B cell (primary cell): ENCODE measurements at regions not wholly inside any gene's neighbourhood (a gene's known extent, or its start where the extent isn't known, plus 50 kb on each side); places are given as distances from the start of the nearest gene placed in this dataset.

ENCODE experiments used
- ATAC-seq: fragments of 200-7000 bp; cut with Tn5 transposase; one replicate; pipeline ENCODE4 v1.10.0; 2021; ENCODE audit warnings: low read depth, mild to moderate bottlenecking, moderate number of reproducible peaks, moderate library complexity
- CTCF ChIA-PET: fragments of 350-600 bp; sonication (Branson Sonifier 250); formaldehyde crosslinking; loops from one replicate; lab custom pipeline; 2021; ENCODE audit warnings: antibody characterized with exemption, inconsistent platforms; lab: Charles Lee
- POLR2A ChIA-PET: fragments of 350-600 bp; sonication (Branson Sonifier 250); formaldehyde crosslinking; loops from one replicate; lab custom pipeline; 2021; ENCODE audit warnings: antibody characterized with exemption; lab: Charles Lee
- DNase-seq: peaks from one replicate; pipeline ENCODE4 v3.0.0; 2013
- H2AFZ ChIP-seq: 2 replicates; pipeline ENCODE4 v1.6.1; 2012; ENCODE audit warnings: mild to moderate bottlenecking, low read depth, low read length; ENCODE audit not compliant: insufficient read depth, poor library complexity, severe bottlenecking
- H3K27ac ChIP-seq, 2 donors: 1 replicate in 1 of 2; 2 replicates in 1 of 2; pipeline ENCODE4 v1.5.1; 2012 to 2013; ENCODE audit warnings: low read length in 2 of 2, mild to moderate bottlenecking in 2 of 2, moderate library complexity in 1 of 2
- H3K27me3 ChIP-seq, 4 experiments: fragments of 200-600 bp in 1 of 4; sonication (generic) in 1 of 4; replicated peaks in 1 of 4; 1 replicate in 2 of 4; 2 replicates in 2 of 4; pipeline versions ENCODE4 v1.6.1 to v1.7.0; 2013 to 2016; ENCODE audit warnings: low read length in 3 of 4, mild to moderate bottlenecking in 2 of 4, mixed read lengths in 1 of 4, moderate library complexity in 1 of 4; ENCODE audit not compliant: insufficient read depth in 4 of 4, control insufficient read depth in 3 of 4; ENCODE audit errors: control extremely low read depth in 1 of 4
- H3K36me3 ChIP-seq, 2 experiments: replicated peaks in 1 of 2; 1 replicate in 1 of 2; 2 replicates in 1 of 2; pipeline versions ENCODE4 v1.6.1 to v1.7.1; 2013; ENCODE audit warnings: low read length in 1 of 2; ENCODE audit not compliant: insufficient read depth in 2 of 2, control insufficient read depth in 1 of 2; ENCODE audit errors: control extremely low read depth in 1 of 2, extremely low read depth in 1 of 2
- H3K4me1 ChIP-seq, 2 donors: fragments of 200-600 bp in 1 of 2; sonication (generic) in 1 of 2; 1 replicate in 1 of 2; 2 replicates in 1 of 2; pipeline versions ENCODE4 v1.5.1 to v1.6.1; 2013 to 2017; ENCODE audit warnings: low read length in 2 of 2; ENCODE audit not compliant: control insufficient read depth in 2 of 2, insufficient read depth in 2 of 2
- H3K4me2 ChIP-seq: replicated peaks from 2 replicates; pipeline ENCODE3; 2012; ENCODE audit warnings: mild to moderate bottlenecking, low read depth, low read length; ENCODE audit not compliant: poor library complexity, severe bottlenecking
- H3K4me3 ChIP-seq, 5 experiments: fragments of 200-600 bp in 1 of 5; sonication (generic) in 1 of 5; 1 replicate in 3 of 5; 2 replicates in 2 of 5; pipeline versions ENCODE4 v1.5.1 to v1.7.0; 2011 to 2016; ENCODE audit warnings: low read length in 4 of 5, mild to moderate bottlenecking in 4 of 5, low read depth in 2 of 5, control low read depth in 1 of 5, moderate library complexity in 1 of 5; ENCODE audit not compliant: insufficient read depth in 1 of 5; ENCODE audit errors: control extremely low read depth in 1 of 5, extremely low read depth in 1 of 5
- H3K79me2 ChIP-seq: fragments of 200-600 bp; sonication (generic); one replicate; pipeline ENCODE4 v1.6.0; 2016; ENCODE audit warnings: low read length; ENCODE audit not compliant: control insufficient read depth, insufficient read depth
- H3K9ac ChIP-seq: fragments of 200-600 bp; sonication (generic); 2 replicates; pipeline ENCODE4 v1.6.1; 2017; ENCODE audit warnings: mild to moderate bottlenecking, low read length, moderate library complexity
- H3K9me3 ChIP-seq, 3 donors: one replicate each; pipeline versions ENCODE4 v1.6.1 to v1.7.1; 2013; ENCODE audit warnings: low read length in 2 of 3; ENCODE audit not compliant: control insufficient read depth in 2 of 3, insufficient read depth in 1 of 3; ENCODE audit errors: control extremely low read depth in 1 of 3
- H4K20me1 ChIP-seq: 2 replicates; pipeline ENCODE4 v1.6.0; 2012; ENCODE audit warnings: mild to moderate bottlenecking, low read length; ENCODE audit not compliant: insufficient read depth, control insufficient read depth, poor library complexity, severe bottlenecking
- H3K27ac Mint-ChIP-seq: one replicate; pipeline ENCODE4 v1.8.0; 2021; ENCODE audit warnings: mixed read lengths
- H3K27me3 Mint-ChIP-seq: one replicate; pipeline ENCODE4 v1.8.0; 2021; ENCODE audit warnings: mixed read lengths
- H3K4me1 Mint-ChIP-seq: one replicate; pipeline ENCODE4 v1.8.0; 2021; ENCODE audit warnings: mixed read lengths
- H3K4me3 Mint-ChIP-seq: one replicate; pipeline ENCODE4 v1.8.0; 2021; ENCODE audit warnings: mixed read lengths
- H3K9me3 Mint-ChIP-seq: one replicate; pipeline ENCODE4 v1.8.0; 2022; ENCODE audit warnings: mixed read lengths; ENCODE audit not compliant: insufficient read depth
- CTCF ChIP-seq: fragments of 200-600 bp; IDR thresholded peaks from one replicate; pipeline ENCODE4 v1.8.0; 2022; ENCODE audit warnings: antibody characterized with exemption, mild to moderate bottlenecking
- EZH2 ChIP-seq: IDR thresholded peaks from 2 replicates; pipeline ENCODE4 v1.6.1; 2012; ENCODE audit warnings: borderline replicate concordance, low read depth, mild to moderate bottlenecking, moderate library complexity, low read length; ENCODE audit not compliant: insufficient read depth, poor library complexity, severe bottlenecking
- WGBS: methylation state at CpG from one replicate; pipeline ENCODE4 v1.1.5; 2013; ENCODE audit warnings: missing lambda C conversion rate; ENCODE audit not compliant: insufficient coverage; 5-methylcytosine and 5-hydroxymethylcytosine counted together
- intact Hi-C: fragments of 100-400 bp; cut with micrococcal nuclease; formaldehyde crosslinking; loops from one replicate; pipeline ENCODE4 v1.10.0; 2022

GRCh38 chr5:118009741-118010297 lies 978.5 kb downstream of the DTWD2 start:
- POLR2A ChIA-PET, result no interaction called here
- ATAC-seq, result no peak
- H3K9me3 ChIP-seq, result no peaks in the 10 kb centered on the region
- TF ChIP-seq CTCF, result no peak
- TF ChIP-seq EZH2, result no peak
- 100% methylated on average over 1 of the region's 1 CpG for WGBS
- H3K9ac ChIP-seq, result no peak overlapping the region
- Mint-ChIP-seq H3K4me3 (no peak overlapping the region), H3K4me1 (no peaks in the 10 kb centered on the region), H3K27ac (no peak overlapping the region), H3K27me3 (no peaks in the 10 kb centered on the region), H3K9me3 (no peaks in the 10 kb centered on the region)
- no peak overlapping the region for H3K4me2 ChIP-seq
- H4K20me1 ChIP-seq, result no peaks in the 10 kb centered on the region
- intact Hi-C loops, result no loop called here
- no peak overlapping the region for H3K4me3 ChIP-seq
- no peaks in the 10 kb centered on the region for H3K36me3 ChIP-seq
- H2AFZ ChIP-seq, result no peak overlapping the region
- CTCF ChIA-PET, result no interaction called here
- DNase-seq, result no peak
- H3K4me1 ChIP-seq, result no peaks in the 10 kb centered on the region
- H3K79me2 ChIP-seq, result no peaks in the 10 kb centered on the region
- no peak overlapping the region for H3K27ac ChIP-seq
- H3K27me3 ChIP-seq, result no peaks in the 10 kb centered on the region

DNA sequence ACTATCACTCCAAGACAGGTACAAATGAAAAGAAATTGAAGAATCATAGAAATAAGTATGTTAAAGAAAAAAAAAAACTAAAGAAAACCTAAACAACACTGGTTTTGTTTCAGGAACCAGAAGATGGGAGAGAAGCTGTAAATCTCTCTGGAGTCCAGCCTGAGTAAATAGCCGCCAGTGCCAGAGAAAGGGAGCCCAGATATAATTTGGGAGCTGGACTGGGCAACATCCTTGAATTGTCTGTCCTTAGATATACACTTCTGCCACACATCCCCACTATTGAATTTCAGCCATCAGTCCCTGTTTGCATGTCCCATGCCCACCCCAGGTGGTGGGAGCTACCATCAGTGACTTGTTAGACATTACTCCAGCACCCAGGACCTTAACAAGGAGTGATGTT lies 979.6 kb downstream of the DTWD2 start:
- Histone ChIP-seq H3K4me3 (no peak overlapping the region), H3K4me1 (no peaks in the 10 kb centered on the region), H3K36me3 (no peaks in the 10 kb centered on the region), H3K9me3 (no peaks in the 10 kb centered on the region), H3K79me2 (no peaks in the 10 kb centered on the region), H3K9ac (no peak overlapping the region), H3K4me2 (no peak overlapping the region), H4K20me1 (no peaks in the 10 kb centered on the region), H2AFZ (no peak overlapping the region), H3K27ac (no peak overlapping the region), H3K27me3 (no peaks in the 10 kb centered on the region)
- no peaks in the 10 kb centered on the region for H3K27me3 Mint-ChIP-seq
- POLR2A ChIA-PET, result no interaction called here
- TF ChIP-seq EZH2, result no peak
- TF ChIP-seq CTCF, result no peak
- H3K27ac Mint-ChIP-seq, result no peak overlapping the region
- no peak for DNase-seq
- CTCF ChIA-PET, result no interaction called here
- intact Hi-C loops, result no loop called here
- H3K4me1 Mint-ChIP-seq, result no peaks in the 10 kb centered on the region
- WGBS, result no CpG with 5 or more reads among the region's 1 CpG
- no peaks in the 10 kb centered on the region for H3K9me3 Mint-ChIP-seq
- no peak for ATAC-seq
- H3K4me3 Mint-ChIP-seq, result no peak overlapping the region
